ENCODE measurements at regions not wholly inside any gene's neighbourhood (a gene's known extent, or its start where the extent isn't known, plus 50 kb on each side); places are given as distances from the start of the nearest gene placed in this dataset.

- Histone ChIP-seq H3K79me1 (ENCODE audit: low read depth in 1 of 2, low read length in 2 of 2) (no peaks in the 10 kb centered on the region), H3K14ac (replicated peaks; ENCODE audit: low read depth, low read length) (no peak overlapping the region), H3K36me3 (ENCODE audit: control insufficient read depth, insufficient read depth, low read length) (no peaks in the 10 kb centered on the region), H4K20me1 (ENCODE audit: insufficient read depth, low read length) (no peaks in the 10 kb centered on the region), H2BK5ac (ENCODE audit: low read depth, low read length, poor library complexity, severe bottlenecking) (no peak overlapping the region), H4K8ac (ENCODE audit: low read depth in 2 of 2, low read length in 2 of 2) (no peak overlapping the region), H3K9ac (ENCODE audit: low read depth, low read length) (no peak overlapping the region), H4K91ac (ENCODE audit: insufficient read depth, low read depth, low read length) (no peak overlapping the region), H2BK120ac (ENCODE audit: low read depth, low read length) (no peak overlapping the region), H2BK20ac (ENCODE audit: low read depth, low read length) (no peak overlapping the region), H3K56ac (ENCODE audit: extremely low read depth, insufficient read depth, low read length) (no peak overlapping the region), H3K9me3 (ENCODE audit: control insufficient read depth, insufficient read depth, low read length) (peaks cover 3% of the 10 kb centered on the region; the same call in 1 of the 2 replicates), H2BK15ac (ENCODE audit: low read depth, low read length) (no peak overlapping the region), H3K4me3 (ENCODE audit: insufficient read depth, low read depth, low read length) (no peak overlapping the region), H4K5ac (ENCODE audit: low read depth, low read length) (no peak overlapping the region), H3K27me3 (ENCODE audit: control insufficient read depth, insufficient read depth, low read length) (no peaks in the 10 kb centered on the region), H3K9me1 (ENCODE audit: insufficient read depth, low read length) (no peaks in the 10 kb centered on the region), H3K27ac (ENCODE audit: insufficient read depth, low read length) (no peak overlapping the region), H2AK9ac (replicated peaks; ENCODE audit: low read depth, low read length, poor library complexity) (no peak overlapping the region), H3K4me1 (ENCODE audit: control insufficient read depth, insufficient read depth, low read length) (no peaks in the 10 kb centered on the region), H2AK5ac (ENCODE audit: low read depth, low read length) (no peak overlapping the region), H3K18ac (ENCODE audit: low read depth, low read length) (no peak overlapping the region), H3K4ac (ENCODE audit: low read depth, low read length) (no peak overlapping the region), H2AFZ (replicated peaks; ENCODE audit: low read length, poor library complexity) (no peak overlapping the region), H3K4me2 (ENCODE audit: low read depth, low read length) (no peak overlapping the region), H3K23ac (ENCODE audit: low read depth, low read length) (no peak overlapping the region)
- no TSS peak for BruUV-seq (replicated peaks)
- TF ChIP-seq RCOR1 (IDR thresholded peaks at IDR 0.05; ENCODE audit: insufficient replicate concordance, low read length) (no peak), POLR2A (IDR thresholded peaks at IDR 0.05; ENCODE audit: low read depth, low read length) (no peak), CTCF (conservative IDR thresholded peaks at IDR 0.05; ENCODE audit: low read depth, low read length) (no peak), FOS (IDR thresholded peaks at IDR 0.05; ENCODE audit: low read depth, low read length) (no peak), RAD21 (IDR thresholded peaks at IDR 0.05; ENCODE audit: low read length) (no peak), CEBPB (IDR thresholded peaks at IDR 0.05; ENCODE audit: low read depth, low read length) (no peak), MXI1 (IDR thresholded peaks at IDR 0.05; ENCODE audit: borderline replicate concordance, low read depth, low read length) (no peak), BHLHE40 (IDR thresholded peaks at IDR 0.05; ENCODE audit: low read depth, low read length) (no peak), NFE2L2 (IDR thresholded peaks at IDR 0.05; ENCODE audit: low read depth, low read length) (no peak), MAZ (IDR thresholded peaks at IDR 0.05; ENCODE audit: borderline replicate concordance, low read depth, low read length) (no peak), MAFK (IDR thresholded peaks at IDR 0.05; ENCODE audit: low read depth, low read length) (no peak), ELK1 (IDR thresholded peaks at IDR 0.05; ENCODE audit: borderline replicate concordance, low read depth, low read length) (no peak), CHD1 (IDR thresholded peaks at IDR 0.05; ENCODE audit: low read depth, low read length) (no peak)
- TF ChIP-seq, protein P1, sequence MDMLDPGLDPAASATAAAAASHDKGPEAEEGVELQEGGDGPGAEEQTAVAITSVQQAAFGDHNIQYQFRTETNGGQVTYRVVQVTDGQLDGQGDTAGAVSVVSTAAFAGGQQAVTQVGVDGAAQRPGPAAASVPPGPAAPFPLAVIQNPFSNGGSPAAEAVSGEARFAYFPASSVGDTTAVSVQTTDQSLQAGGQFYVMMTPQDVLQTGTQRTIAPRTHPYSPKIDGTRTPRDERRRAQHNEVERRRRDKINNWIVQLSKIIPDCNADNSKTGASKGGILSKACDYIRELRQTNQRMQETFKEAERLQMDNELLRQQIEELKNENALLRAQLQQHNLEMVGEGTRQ (IDR thresholded peaks at IDR 0.05; ENCODE audit: low read depth, low read length) = no peak
- intact Hi-C loops (cut with micrococcal nuclease) = no loop called here
- POLR2A ChIA-PET (ENCODE audit: unreplicated experiment) = no interaction called here
- dilution Hi-C loops (cut with HindIII; ENCODE audit: low sequenced_read_pairs, unreplicated experiment) = no loop called here
- in situ Hi-C loops (cut with MboI; ENCODE audit: low sequenced_read_pairs) = no loop called here
- CTCF ChIA-PET = no interaction called here
- DNase-seq (no peak), ATAC-seq (ENCODE audit: low read depth) (no peak)
- WGBS, 2 experiments (ENCODE audit: extremely low coverage in 2 of 2, insufficient read length in 1 of 2) = no CpG with 5 or more reads among the region's 2 CpGs
These were observed 643.5 kb upstream of the ID4 start for GRCh38 chr6:19193624-19194023.

Data from IMR-90 (cell line).